GM12878 (cell line): ENCODE measurements at regions not wholly inside any gene's neighbourhood (a gene's known extent, or its start where the extent isn't known, plus 50 kb on each side); places are given as distances from the start of the nearest gene placed in this dataset.

Experiments
- ATF3 ChIP-seq: IDR thresholded peaks from 2 replicates; pipeline ENCODE4 v1.6.1; 2011; ENCODE audit warnings: low read depth, mild to moderate bottlenecking, low read length, moderate library complexity, borderline replicate concordance; ENCODE audit errors: extremely low read depth
- CTCF ChIP-seq, 3 experiments: IDR thresholded peaks in 2 of 3; conservative IDR thresholded peaks in 1 of 3; 2 replicates each; pipeline ENCODE4 v1.5.1; 2011; ENCODE audit warnings: low read depth in 3 of 3, low read length in 3 of 3, mild to moderate bottlenecking in 3 of 3, control low read depth in 2 of 3, moderate library complexity in 2 of 3, inconsistent platforms in 1 of 3, mixed read lengths in 1 of 3; ENCODE audit not compliant: control insufficient read depth in 2 of 3, insufficient read depth in 1 of 3; ENCODE audit errors: extremely low read depth in 1 of 3
- DPF2 ChIP-seq: fragments of 450-650 bp; IDR thresholded peaks from 2 replicates; pipeline ENCODE4 v1.6.1; 2017; ENCODE audit warnings: mild to moderate bottlenecking
- EZH2 ChIP-seq: IDR thresholded peaks from 2 replicates; pipeline ENCODE4 v1.6.1; 2012; ENCODE audit warnings: low read depth, mild to moderate bottlenecking, control low read depth, inconsistent platforms, low read length, borderline replicate concordance; ENCODE audit not compliant: control insufficient read depth
- POLR2A ChIP-seq: IDR thresholded peaks from 2 replicates; pipeline ENCODE4 v1.6.1; 2011; ENCODE audit warnings: low read depth, mild to moderate bottlenecking, low read length
- SIN3A ChIP-seq: IDR thresholded peaks from 2 replicates; pipeline ENCODE4 v1.6.1; 2012; ENCODE audit warnings: low read depth, low read length, improper control_type of control experiment
- SPI1 ChIP-seq: IDR thresholded peaks from 2 replicates; pipeline ENCODE4 v1.6.1; 2011; ENCODE audit warnings: low read depth, mild to moderate bottlenecking, low read length, moderate library complexity, borderline replicate concordance; ENCODE audit not compliant: insufficient read depth
- TCF3 ChIP-seq: IDR thresholded peaks from 2 replicates; pipeline ENCODE4 v1.6.1; 2012; ENCODE audit warnings: low read depth, mild to moderate bottlenecking, low read length, borderline replicate concordance; ENCODE audit not compliant: insufficient read depth
- USF2 ChIP-seq: IDR thresholded peaks from 2 replicates; pipeline ENCODE4 v1.6.1; 2011; ENCODE audit warnings: low read depth, low read length, improper control_type of control experiment, borderline replicate concordance
- YBX1 ChIP-seq: fragments of 450-650 bp; IDR thresholded peaks from 2 replicates; pipeline ENCODE4 v1.6.1; 2016; ENCODE audit warnings: antibody characterized with exemption
- ZBTB40 ChIP-seq: fragments of 450-650 bp; IDR thresholded peaks from 2 replicates; pipeline ENCODE4 v1.6.1; 2016; ENCODE audit warnings: mild to moderate bottlenecking, moderate library complexity, borderline replicate concordance
- ZNF274 ChIP-seq: IDR thresholded peaks from one replicate; pipeline ENCODE4 v1.8.0; 2011; ENCODE audit not compliant: insufficient read length, insufficient read depth
- ZSCAN29 ChIP-seq: fragments of 450-650 bp; IDR thresholded peaks from 2 replicates; pipeline ENCODE4 v1.6.1; 2017; ENCODE audit warnings: mild to moderate bottlenecking, moderate library complexity

- TF ChIP-seq ZNF274 (no peak), ZSCAN29 (no peak), POLR2A (no peak), TCF3 (no peak), SPI1 (no peak), CTCF (IDR thresholded peaks at IDR 0.05 in 2 of 3, conservative IDR thresholded peaks at IDR 0.05 in 1 of 3; ENCODE audit: control insufficient read depth in 2 of 3, extremely low read depth in 1 of 3, insufficient read depth in 1 of 3, low read depth in 3 of 3, low read length in 3 of 3) (no peak), ZBTB40 (no peak), EZH2 (no peak), ATF3 (no peak), USF2 (no peak), SIN3A (no peak), YBX1 (no peak), DPF2 (no peak)
Observed at GRCh38 chr9:103755441-103755840, 338.7 kb upstream of the SMC2 start.
